ENCODE measurements at regions not wholly inside any gene's neighbourhood (a gene's known extent, or its start where the extent isn't known, plus 50 kb on each side); places are given as distances from the start of the nearest gene placed in this dataset.

GRCh38 chr1:8194481-8195227, 123.3 kb upstream of the SLC45A1 start:
- DNase-seq (no peak), ATAC-seq (no peak)
- H3K27ac ChIP-seq: no peak overlapping the region
- intact Hi-C loops (cut with DNase I): no loop called here
- no peaks in the 10 kb centered on the region for H3K27me3 ChIP-seq
- H3K36me3 ChIP-seq: no peaks in the 10 kb centered on the region
- TF ChIP-seq CTCF (IDR thresholded peaks at IDR 0.05): no peak
- H3K4me1 ChIP-seq: peaks cover 18% of the 10 kb centered on the region
- no peak overlapping the region for H3K4me3 ChIP-seq
- H3K9me3 ChIP-seq: no peaks in the 10 kb centered on the region

GRCh38 chr1:8193840-8194406, 124.0 kb upstream of the SLC45A1 start:
- Histone ChIP-seq H3K36me3 (no peaks in the 10 kb centered on the region), H3K27me3 (no peaks in the 10 kb centered on the region), H3K27ac (no peak overlapping the region), H3K9me3 (no peaks in the 10 kb centered on the region), H3K4me1 (peaks cover 18% of the 10 kb centered on the region), H3K4me3 (no peak overlapping the region)
- intact Hi-C loops (cut with DNase I): no loop called here
- ATAC-seq (no peak), DNase-seq (no peak)
- no peak for TF ChIP-seq CTCF (IDR thresholded peaks at IDR 0.05)

DNA sequence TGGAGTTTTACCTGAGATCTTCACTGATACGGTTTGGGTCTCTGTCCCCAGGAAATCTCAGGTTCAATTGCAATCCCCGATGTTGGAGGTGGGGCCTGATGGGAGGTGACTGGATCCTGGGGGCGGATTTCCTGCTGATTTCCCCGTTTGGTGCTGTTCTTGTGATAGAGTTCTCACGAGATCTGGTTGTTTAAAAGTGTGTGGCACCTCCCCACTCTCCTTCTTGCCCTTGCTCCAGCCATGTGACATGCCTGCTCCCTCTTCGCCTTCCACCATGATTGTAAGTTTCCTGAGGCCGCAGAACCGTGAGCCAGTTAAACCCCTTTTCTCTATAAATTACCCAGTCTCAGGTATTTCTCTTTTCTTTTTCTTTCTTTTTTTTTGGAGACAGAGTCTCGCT, 126.4 kb upstream of the SLC45A1 start:
- no peaks in the 10 kb centered on the region for H3K36me3 ChIP-seq
- intact Hi-C loops (cut with DNase I): no loop called here
- H3K27ac ChIP-seq: no peak overlapping the region
- TF ChIP-seq CTCF (IDR thresholded peaks at IDR 0.05): no peak
- no peaks in the 10 kb centered on the region for H3K9me3 ChIP-seq
- H3K27me3 ChIP-seq: no peaks in the 10 kb centered on the region
- no peak overlapping the region for H3K4me3 ChIP-seq
- H3K4me1 ChIP-seq: peaks cover 3% of the 10 kb centered on the region
- ATAC-seq: no peak
- DNase-seq: no peak

GRCh38 chr1:8189931-8190483, 127.9 kb upstream of the SLC45A1 start:
- intact Hi-C loops (cut with DNase I): no loop called here
- TF ChIP-seq CTCF (IDR thresholded peaks at IDR 0.05): no peak
- ATAC-seq: no peak

DNA sequence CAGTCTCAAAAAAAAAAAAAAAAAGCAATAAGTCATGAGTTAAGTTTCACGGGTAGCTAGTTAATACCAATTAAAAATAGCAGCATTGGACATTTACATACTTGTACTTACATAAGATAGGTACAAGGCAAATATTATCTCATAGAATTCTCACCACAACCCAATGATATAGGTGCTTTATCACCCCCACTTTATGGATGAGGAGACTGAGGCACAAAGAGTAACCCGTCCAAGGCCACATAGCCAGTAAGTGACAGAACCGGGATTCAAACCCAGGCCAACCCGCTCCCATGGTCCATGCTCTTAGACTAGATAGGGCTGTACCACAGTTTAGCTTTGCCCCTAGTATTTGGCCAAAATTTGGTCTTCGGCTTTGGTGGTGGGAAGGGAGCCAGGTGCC, 132.5 kb upstream of the SLC45A1 start:
- Histone ChIP-seq H3K4me1 (peaks cover 20% of the 10 kb centered on the region), H3K36me3 (no peaks in the 10 kb centered on the region), H3K27me3 (no peaks in the 10 kb centered on the region), H3K9me3 (no peaks in the 10 kb centered on the region), H3K27ac (no peak overlapping the region), H3K4me3 (no peak overlapping the region)
- ATAC-seq: no peak
- intact Hi-C loops (cut with DNase I): no loop called here
- no peak for TF ChIP-seq CTCF (IDR thresholded peaks at IDR 0.05)
- DNase-seq: no peak

More at GRCh38 chr1:8189931-8190483, 127.9 kb upstream of the SLC45A1 start:
- H3K27me3 ChIP-seq: no peaks in the 10 kb centered on the region
- no peaks in the 10 kb centered on the region for H3K9me3 ChIP-seq
- no peak for DNase-seq
- peaks cover 3% of the 10 kb centered on the region for H3K4me1 ChIP-seq
- H3K36me3 ChIP-seq: no peaks in the 10 kb centered on the region
- H3K4me3 ChIP-seq: no peak overlapping the region
- H3K27ac ChIP-seq: no peak overlapping the region
